ENCODE measurements at regions not wholly inside any gene's neighbourhood (a gene's known extent, or its start where the extent isn't known, plus 50 kb on each side); places are given as distances from the start of the nearest gene placed in this dataset.
"Not testable (repeated sequence)": the region's sequence is repeated elsewhere in the genome, so short reads cannot be mapped to it uniquely, and the experiment has no call there.

- no peak for DNase-seq (ENCODE audit: low read depth in 2 of 3, low spot score in 1 of 3)
These were observed 319.1 kb upstream of the NT5E start for GRCh38 chr6:85130743-85131142.

- DNase-seq (ENCODE audit: low read depth in 2 of 3, low spot score in 1 of 3), result no peak
These were observed 320.0 kb upstream of the NT5E start for GRCh38 chr6:85129881-85130280.

- DNase-seq (ENCODE audit: low read depth in 2 of 3, low spot score in 1 of 3), result no peak
These were observed 321.1 kb upstream of the NT5E start for GRCh38 chr6:85128781-85129180.

- not testable (repeated sequence) for DNase-seq (ENCODE audit: low read depth in 2 of 3, low spot score in 1 of 3)
These were observed 321.6 kb upstream of the NT5E start for GRCh38 chr6:85128256-85128655.

GRCh38 chr6:85127696-85128243 is 322.1 kb upstream of the NT5E start:
- no peak for DNase-seq (ENCODE audit: low read depth in 2 of 3, low spot score in 1 of 3)

GRCh38 chr6:85127168-85127498 is 322.8 kb upstream of the NT5E start:
- no peak for DNase-seq (ENCODE audit: low read depth in 2 of 3, low spot score in 1 of 3)

GRCh38 chr6:85126485-85127167 is 323.3 kb upstream of the NT5E start:
- no peak for DNase-seq (ENCODE audit: low read depth in 2 of 3, low spot score in 1 of 3)

- no peak for DNase-seq (ENCODE audit: low read depth in 2 of 3, low spot score in 1 of 3)
These were observed 324.4 kb upstream of the NT5E start for GRCh38 chr6:85125526-85125925.

- no peak for DNase-seq (ENCODE audit: low read depth in 2 of 3, low spot score in 1 of 3)
These were observed 325.2 kb upstream of the NT5E start for GRCh38 chr6:85124472-85125354.

- DNase-seq (ENCODE audit: low read depth in 2 of 3, low spot score in 1 of 3), result no peak
These were observed 328.7 kb upstream of the NT5E start for GRCh38 chr6:85121158-85121557.

GRCh38 chr6:85118652-85119235 is 331.1 kb upstream of the NT5E start:
- no peak for DNase-seq (ENCODE audit: low read depth in 2 of 3, low spot score in 1 of 3)

GRCh38 chr6:85118233-85118632 is 331.6 kb upstream of the NT5E start:
- no peak for DNase-seq (ENCODE audit: low read depth in 2 of 3, low spot score in 1 of 3)

GRCh38 chr6:85116475-85116874 is 333.4 kb upstream of the NT5E start:
- DNase-seq (ENCODE audit: low read depth in 2 of 3, low spot score in 1 of 3), result no peak

- no peak for DNase-seq (ENCODE audit: low read depth in 2 of 3, low spot score in 1 of 3)
These were observed 334.0 kb upstream of the NT5E start for GRCh38 chr6:85115876-85116275.

- DNase-seq (ENCODE audit: low read depth in 2 of 3, low spot score in 1 of 3), result no peak
These were observed 334.5 kb upstream of the NT5E start for GRCh38 chr6:85115376-85115775.

- no peak for DNase-seq (ENCODE audit: low read depth in 2 of 3, low spot score in 1 of 3)
These were observed 335.3 kb upstream of the NT5E start for GRCh38 chr6:85114581-85114935.

- DNase-seq (ENCODE audit: low read depth in 2 of 3, low spot score in 1 of 3), result no peak
These were observed 335.8 kb upstream of the NT5E start for GRCh38 chr6:85113934-85114580.

- DNase-seq (ENCODE audit: low read depth in 2 of 3, low spot score in 1 of 3), result no peak
These were observed 337.3 kb upstream of the NT5E start for GRCh38 chr6:85112540-85112939.

GRCh38 chr6:85111481-85112011 is 338.3 kb upstream of the NT5E start:
- no peak for DNase-seq (ENCODE audit: low read depth in 2 of 3, low spot score in 1 of 3)

GRCh38 chr6:85110943-85111342 is 338.9 kb upstream of the NT5E start:
- no peak for DNase-seq (ENCODE audit: low read depth in 2 of 3, low spot score in 1 of 3)

- DNase-seq (ENCODE audit: low read depth in 2 of 3, low spot score in 1 of 3), result no peak
These were observed 342.2 kb upstream of the NT5E start for GRCh38 chr6:85107701-85108100.
